Hepatocyte (in vitro differentiated cells): ENCODE measurements at regions not wholly inside any gene's neighbourhood (a gene's known extent, or its start where the extent isn't known, plus 50 kb on each side); places are given as distances from the start of the nearest gene placed in this dataset.

Source experiments
- DNase-seq: peaks from one replicate; pipeline ENCODE4 v3.0.0-alpha.2; 2016; ENCODE audit warnings: low spot score
- H2AFZ ChIP-seq: fragments of 200-600 bp; sonication (generic); 2 replicates; pipeline ENCODE4 v1.6.0; 2016; ENCODE audit warnings: antibody characterized with exemption, mild to moderate bottlenecking
- H3K27ac ChIP-seq: fragments of 200-600 bp; sonication (generic); 2 replicates; pipeline ENCODE4 v1.5.1; 2016; ENCODE audit warnings: mild to moderate bottlenecking
- H3K27me3 ChIP-seq: fragments of 200-600 bp; sonication (generic); 2 replicates; pipeline ENCODE4 v1.6.1; 2016
- H3K36me3 ChIP-seq: fragments of 200-600 bp; sonication (generic); replicated peaks from 2 replicates; pipeline ENCODE4 v1.5.1; 2016; ENCODE audit warnings: low read depth; ENCODE audit not compliant: insufficient read depth
- H3K4me1 ChIP-seq: fragments of 200-600 bp; sonication (generic); 2 replicates; pipeline ENCODE4 v1.5.1; 2016; ENCODE audit warnings: mild to moderate bottlenecking, moderate library complexity; ENCODE audit not compliant: insufficient read depth
- H3K4me2 ChIP-seq: fragments of 200-600 bp; sonication (generic); 2 replicates; pipeline ENCODE4 v1.6.0; 2016
- H3K4me3 ChIP-seq: fragments of 200-600 bp; sonication (generic); 2 replicates; pipeline ENCODE4 v1.5.1; 2016; ENCODE audit warnings: mild to moderate bottlenecking
- H3K79me2 ChIP-seq: fragments of 200-600 bp; sonication (generic); 2 replicates; pipeline ENCODE4 v1.6.0; 2017; ENCODE audit warnings: mild to moderate bottlenecking
- H3K9me2 ChIP-seq: fragments of 200-600 bp; sonication (generic); replicated peaks from 2 replicates; pipeline ENCODE4 v1.6.0; 2017; ENCODE audit warnings: mild to moderate bottlenecking; ENCODE audit not compliant: insufficient read depth
- H3K9me3 ChIP-seq: fragments of 200-600 bp; sonication (generic); 2 replicates; pipeline ENCODE4 v1.5.1; 2016; ENCODE audit warnings: low read depth, mild to moderate bottlenecking
- H4K20me1 ChIP-seq: fragments of 200-600 bp; sonication (generic); 2 replicates; pipeline ENCODE4 v1.6.0; 2016; ENCODE audit warnings: mild to moderate bottlenecking; ENCODE audit not compliant: insufficient read depth, poor library complexity, severe bottlenecking
- EZH2 ChIP-seq: fragments of 200-600 bp; sonication (generic); IDR thresholded peaks from 2 replicates; pipeline ENCODE4 v1.6.1; 2016; ENCODE audit warnings: antibody characterized with exemption, mild to moderate bottlenecking, borderline replicate concordance
- EZH2phosphoT487 ChIP-seq: fragments of 200-600 bp; sonication (generic); IDR thresholded peaks from one replicate; pipeline ENCODE4 v1.6.1; 2018; ENCODE audit warnings: antibody characterized with exemption, mild to moderate bottlenecking, low read depth, moderate library complexity; ENCODE audit not compliant: unreplicated experiment, severe bottlenecking
- WGBS: methylation state at CpG from one replicate; pipeline ENCODE4 v1.1.6; 2016; ENCODE audit warnings: low lambda C conversion rate; ENCODE audit errors: missing lambda C conversion rate; 5-methylcytosine and 5-hydroxymethylcytosine counted together
- TF ChIP-seq, protein P1 (sequence below): fragments of 200-600 bp; sonication (generic); IDR thresholded peaks from 2 replicates; pipeline ENCODE4 v1.5.1; 2016; ENCODE audit warnings: antibody characterized with exemption, mild to moderate bottlenecking; ENCODE audit not compliant: poor library complexity

DNA sequence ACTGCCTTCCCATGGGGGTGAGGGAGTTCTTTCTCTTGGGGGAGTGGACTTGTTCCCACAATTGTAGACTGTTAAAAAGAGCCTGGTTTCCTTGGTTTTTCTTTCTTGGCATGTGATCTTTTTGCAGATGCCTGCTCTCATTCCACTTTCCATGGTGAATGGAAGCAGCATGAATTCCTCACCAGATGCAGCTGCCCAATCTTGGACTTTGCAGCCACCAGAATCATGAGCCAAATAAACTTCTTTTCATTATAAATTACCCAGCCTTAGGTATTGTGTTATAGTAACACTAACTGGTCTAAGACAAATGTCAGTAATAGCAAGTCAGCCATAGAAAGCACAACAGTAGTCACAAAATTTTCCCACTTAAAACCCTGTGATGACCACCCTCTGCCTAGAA lies 260.5 kb upstream of the THBS1 start:
- no peaks in the 10 kb centered on the region for H4K20me1 ChIP-seq
- no peak overlapping the region for H2AFZ ChIP-seq
- no peaks in the 10 kb centered on the region for H3K9me3 ChIP-seq
- TF ChIP-seq EZH2, result no peak
- TF ChIP-seq EZH2phosphoT487, result no peak
- TF ChIP-seq, protein P1, sequence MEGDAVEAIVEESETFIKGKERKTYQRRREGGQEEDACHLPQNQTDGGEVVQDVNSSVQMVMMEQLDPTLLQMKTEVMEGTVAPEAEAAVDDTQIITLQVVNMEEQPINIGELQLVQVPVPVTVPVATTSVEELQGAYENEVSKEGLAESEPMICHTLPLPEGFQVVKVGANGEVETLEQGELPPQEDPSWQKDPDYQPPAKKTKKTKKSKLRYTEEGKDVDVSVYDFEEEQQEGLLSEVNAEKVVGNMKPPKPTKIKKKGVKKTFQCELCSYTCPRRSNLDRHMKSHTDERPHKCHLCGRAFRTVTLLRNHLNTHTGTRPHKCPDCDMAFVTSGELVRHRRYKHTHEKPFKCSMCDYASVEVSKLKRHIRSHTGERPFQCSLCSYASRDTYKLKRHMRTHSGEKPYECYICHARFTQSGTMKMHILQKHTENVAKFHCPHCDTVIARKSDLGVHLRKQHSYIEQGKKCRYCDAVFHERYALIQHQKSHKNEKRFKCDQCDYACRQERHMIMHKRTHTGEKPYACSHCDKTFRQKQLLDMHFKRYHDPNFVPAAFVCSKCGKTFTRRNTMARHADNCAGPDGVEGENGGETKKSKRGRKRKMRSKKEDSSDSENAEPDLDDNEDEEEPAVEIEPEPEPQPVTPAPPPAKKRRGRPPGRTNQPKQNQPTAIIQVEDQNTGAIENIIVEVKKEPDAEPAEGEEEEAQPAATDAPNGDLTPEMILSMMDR, result no peak
- H3K36me3 ChIP-seq, result no peaks in the 10 kb centered on the region
- no peak overlapping the region for H3K4me2 ChIP-seq
- no peak overlapping the region for H3K4me3 ChIP-seq
- H3K27me3 ChIP-seq, result no peaks in the 10 kb centered on the region
- no peak overlapping the region for H3K27ac ChIP-seq
- H3K79me2 ChIP-seq, result no peaks in the 10 kb centered on the region
- no peak for DNase-seq
- no peaks in the 10 kb centered on the region for H3K4me1 ChIP-seq
- no peaks in the 10 kb centered on the region for H3K9me2 ChIP-seq

DNA sequence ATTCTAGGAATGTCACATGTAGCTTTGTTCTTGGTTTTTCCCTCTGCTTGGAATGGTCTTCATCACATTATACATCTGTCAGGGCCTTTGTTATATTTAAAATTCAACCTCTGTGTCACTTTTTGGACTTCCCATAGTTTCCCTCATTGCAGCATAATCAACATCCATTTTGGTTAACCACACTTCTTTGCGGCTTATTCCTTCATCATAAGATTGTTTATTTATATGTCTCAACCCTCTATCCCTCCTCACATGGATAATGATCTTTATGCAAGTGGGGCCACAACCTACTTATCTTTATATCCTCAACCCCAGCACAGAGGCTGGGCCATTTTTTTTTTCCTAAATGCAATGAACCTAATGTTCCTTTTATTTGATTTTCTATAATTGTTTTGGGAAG lies 260.0 kb upstream of the THBS1 start:
- H3K9me3 ChIP-seq, result no peaks in the 10 kb centered on the region
- TF ChIP-seq EZH2phosphoT487 (no peak), EZH2 (no peak)
- TF ChIP-seq, protein P1, result no peak
- no peaks in the 10 kb centered on the region for H3K4me1 ChIP-seq
- no peaks in the 10 kb centered on the region for H3K9me2 ChIP-seq
- H3K4me3 ChIP-seq, result no peak overlapping the region
- no peaks in the 10 kb centered on the region for H3K36me3 ChIP-seq
- H3K27ac ChIP-seq, result no peak overlapping the region
- H2AFZ ChIP-seq, result no peak overlapping the region
- DNase-seq, result no peak
- no peaks in the 10 kb centered on the region for H3K79me2 ChIP-seq
- no peaks in the 10 kb centered on the region for H3K27me3 ChIP-seq
- 96% methylated on average over 1 of the region's 1 CpG for WGBS
- no peak overlapping the region for H3K4me2 ChIP-seq
- H4K20me1 ChIP-seq, result no peaks in the 10 kb centered on the region

DNA sequence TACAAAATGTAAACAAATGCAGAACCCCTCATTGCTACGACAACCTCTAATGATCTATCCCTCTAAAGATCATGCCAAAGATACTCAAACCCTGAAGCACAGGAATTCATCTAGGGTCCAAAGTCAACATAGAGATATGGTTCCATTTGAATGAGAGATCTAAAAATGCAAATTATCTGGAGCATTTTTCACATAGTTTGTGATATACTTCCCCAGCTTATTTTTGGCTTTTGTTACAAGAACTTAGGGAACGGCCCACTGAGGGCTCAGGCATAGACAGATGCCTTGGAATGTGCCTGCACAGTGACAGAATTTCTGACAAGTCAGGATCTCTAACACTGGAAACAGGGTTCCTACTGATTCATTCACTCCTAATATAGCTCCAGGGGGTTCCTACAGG lies 258.9 kb upstream of the THBS1 start:
- TF ChIP-seq, protein P1, result no peak
- no peak for TF ChIP-seq EZH2
- no peak for TF ChIP-seq EZH2phosphoT487
- H2AFZ ChIP-seq, result no peak overlapping the region
- H3K79me2 ChIP-seq, result no peaks in the 10 kb centered on the region
- H3K27ac ChIP-seq, result no peak overlapping the region
- no peaks in the 10 kb centered on the region for H3K9me3 ChIP-seq
- no peak overlapping the region for H3K4me2 ChIP-seq
- H3K9me2 ChIP-seq, result no peaks in the 10 kb centered on the region
- WGBS, result 85% methylated on average over 2 of the region's 2 CpGs
- no peak overlapping the region for H3K4me3 ChIP-seq
- H3K36me3 ChIP-seq, result no peaks in the 10 kb centered on the region
- H4K20me1 ChIP-seq, result no peaks in the 10 kb centered on the region
- no peak for DNase-seq
- no peaks in the 10 kb centered on the region for H3K27me3 ChIP-seq
- H3K4me1 ChIP-seq, result no peaks in the 10 kb centered on the region

DNA sequence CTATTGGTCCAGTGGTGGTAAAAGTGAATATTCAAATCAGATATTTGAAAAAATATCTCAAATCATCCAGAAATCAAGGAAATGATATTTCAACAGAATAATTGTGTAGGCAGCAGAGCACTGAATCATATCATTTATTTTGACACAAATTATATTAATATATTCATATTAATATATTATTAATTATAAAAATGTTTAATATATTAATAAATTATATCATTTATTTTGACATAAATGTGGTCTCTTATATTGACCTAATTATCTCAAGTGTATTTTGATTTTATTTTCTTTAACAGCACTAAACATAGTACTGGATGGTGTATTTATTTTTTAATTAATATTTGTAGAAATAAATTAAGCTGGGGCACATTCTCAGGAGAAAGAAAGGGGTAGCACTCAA lies 257.7 kb upstream of the THBS1 start:
- Histone ChIP-seq H3K36me3 (no peaks in the 10 kb centered on the region), H3K79me2 (no peaks in the 10 kb centered on the region), H3K9me3 (no peaks in the 10 kb centered on the region), H3K9me2 (no peaks in the 10 kb centered on the region), H3K4me3 (no peak overlapping the region), H3K4me1 (no peaks in the 10 kb centered on the region), H4K20me1 (no peaks in the 10 kb centered on the region), H2AFZ (no peak overlapping the region), H3K27me3 (no peaks in the 10 kb centered on the region), H3K4me2 (no peak overlapping the region), H3K27ac (no peak overlapping the region)
- DNase-seq, result no peak
- TF ChIP-seq, protein P1, result no peak
- no peak for TF ChIP-seq EZH2
- TF ChIP-seq EZH2phosphoT487, result no peak
